ENCODE measurements at regions not wholly inside any gene's neighbourhood (a gene's known extent, or its start where the extent isn't known, plus 50 kb on each side); places are given as distances from the start of the nearest gene placed in this dataset.

GRCh38 chr7:79615871-79616640 lies 162.6 kb upstream of the MAGI2 start:
- FAIRE-seq (no peak), DNase-seq (ENCODE audit: low read depth, low spot score) (no peak), ATAC-seq (no peak)
- in situ Hi-C loops (cut with MboI) (no loop called here), intact Hi-C loops (cut with micrococcal nuclease; ENCODE audit: unreplicated experiment) (no loop called here)
- H3K4me2 ChIP-seq (ENCODE audit: control insufficient read depth, insufficient read depth): no peak overlapping the region
- no peaks in the 10 kb centered on the region for H3K27me3 ChIP-seq (replicated peaks in 1 of 2; ENCODE audit: control insufficient read depth in 2 of 2, insufficient read depth in 2 of 2, low read length in 1 of 2)
- POLR2A ChIA-PET: no interaction called here
- H4K20me1 ChIP-seq (ENCODE audit: control insufficient read depth, insufficient read depth): no peaks in the 10 kb centered on the region
- no peaks in the 10 kb centered on the region for H3K9me3 ChIP-seq (replicated peaks; ENCODE audit: control insufficient read depth, insufficient read depth, low read length)
- CTCF ChIA-PET: no interaction called here
- WGBS (ENCODE audit: insufficient coverage, insufficient replicate concordance, low lambda C conversion rate, missing lambda C conversion rate): 60% methylated on average over 10 of the region's 10 CpGs
- SMC1A ChIA-PET (ENCODE audit: uncharacterized antibody, unreplicated experiment): no interaction called here
- TF ChIP-seq NFYB (IDR thresholded peaks at IDR 0.05; ENCODE audit: insufficient read depth, low read depth, low read length) (0 out of 2 replicates have a peak, but pooled peaks have one; percentile 11), RAD51 (IDR thresholded peaks at IDR 0.05) (no peak)
- no peak overlapping the region for H3K27ac ChIP-seq (ENCODE audit: control insufficient read depth, insufficient read depth)
- no peaks in the 10 kb centered on the region for H3K79me2 ChIP-seq (ENCODE audit: control insufficient read depth, insufficient read depth, low read length)
- H3K36me3 ChIP-seq (ENCODE audit: control insufficient read depth in 2 of 2, insufficient read depth in 2 of 2, low read length in 1 of 2): no peaks in the 10 kb centered on the region
- BruUV-seq (replicated peaks): no TSS peak
- no peak overlapping the region for H3K9ac ChIP-seq (ENCODE audit: control insufficient read depth, insufficient read depth, low read length)
- H2AFZ ChIP-seq (ENCODE audit: control insufficient read depth, low read depth, low read length): no peak overlapping the region
- H3K4me3 ChIP-seq: no peak overlapping the region
- RAD21 ChIA-PET (ENCODE audit: unreplicated experiment): no interaction called here
- H3K4me1 ChIP-seq (ENCODE audit: control insufficient read depth, insufficient read depth, low read length): no peaks in the 10 kb centered on the region

GRCh38 chr7:79615466-79615865 lies 162.0 kb upstream of the MAGI2 start:
- ChIA-PET POLR2A (no interaction called here), CTCF (no interaction called here), SMC1A (ENCODE audit: uncharacterized antibody, unreplicated experiment) (no interaction called here), RAD21 (ENCODE audit: unreplicated experiment) (no interaction called here)
- Histone ChIP-seq H3K27me3 (replicated peaks in 1 of 2; ENCODE audit: control insufficient read depth in 2 of 2, insufficient read depth in 2 of 2, low read length in 1 of 2) (no peaks in the 10 kb centered on the region), H3K4me1 (ENCODE audit: control insufficient read depth, insufficient read depth, low read length) (no peaks in the 10 kb centered on the region), H3K36me3 (ENCODE audit: control insufficient read depth in 2 of 2, insufficient read depth in 2 of 2, low read length in 1 of 2) (no peaks in the 10 kb centered on the region), H4K20me1 (ENCODE audit: control insufficient read depth, insufficient read depth) (no peaks in the 10 kb centered on the region), H3K27ac (ENCODE audit: control insufficient read depth, insufficient read depth) (no peak overlapping the region), H3K79me2 (ENCODE audit: control insufficient read depth, insufficient read depth, low read length) (no peaks in the 10 kb centered on the region), H3K9ac (ENCODE audit: control insufficient read depth, insufficient read depth, low read length) (no peak overlapping the region), H3K4me3 (no peak overlapping the region), H3K9me3 (replicated peaks; ENCODE audit: control insufficient read depth, insufficient read depth, low read length) (no peaks in the 10 kb centered on the region), H3K4me2 (ENCODE audit: control insufficient read depth, insufficient read depth) (no peak overlapping the region), H2AFZ (ENCODE audit: control insufficient read depth, low read depth, low read length) (no peak overlapping the region)
- in situ Hi-C loops (cut with MboI) (no loop called here), intact Hi-C loops (cut with micrococcal nuclease; ENCODE audit: unreplicated experiment) (no loop called here)
- ATAC-seq (no peak), FAIRE-seq (no peak), DNase-seq (ENCODE audit: low read depth, low spot score) (no peak)
- 40% methylated on average over 3 of the region's 3 CpGs for WGBS (ENCODE audit: insufficient coverage, insufficient replicate concordance, low lambda C conversion rate, missing lambda C conversion rate)
- no TSS peak for BruUV-seq (replicated peaks)
- no peak for TF ChIP-seq E2F4 (IDR thresholded peaks at IDR 0.05; ENCODE audit: low read depth, low read length)
- no peak for TF ChIP-seq NFYB (IDR thresholded peaks at IDR 0.05; ENCODE audit: insufficient read depth, low read depth, low read length)
- no peak for TF ChIP-seq MTA3 (IDR thresholded peaks at IDR 0.05; ENCODE audit: borderline replicate concordance, low read length)
- TF ChIP-seq PKNOX1 (IDR thresholded peaks at IDR 0.05): no peak
- no peak for TF ChIP-seq SIX5 (IDR thresholded peaks at IDR 0.05; ENCODE audit: low read depth, low read length, severe bottlenecking)
